ENCODE measurements at regions not wholly inside any gene's neighbourhood (a gene's known extent, or its start where the extent isn't known, plus 50 kb on each side); places are given as distances from the start of the nearest gene placed in this dataset.

DNA sequence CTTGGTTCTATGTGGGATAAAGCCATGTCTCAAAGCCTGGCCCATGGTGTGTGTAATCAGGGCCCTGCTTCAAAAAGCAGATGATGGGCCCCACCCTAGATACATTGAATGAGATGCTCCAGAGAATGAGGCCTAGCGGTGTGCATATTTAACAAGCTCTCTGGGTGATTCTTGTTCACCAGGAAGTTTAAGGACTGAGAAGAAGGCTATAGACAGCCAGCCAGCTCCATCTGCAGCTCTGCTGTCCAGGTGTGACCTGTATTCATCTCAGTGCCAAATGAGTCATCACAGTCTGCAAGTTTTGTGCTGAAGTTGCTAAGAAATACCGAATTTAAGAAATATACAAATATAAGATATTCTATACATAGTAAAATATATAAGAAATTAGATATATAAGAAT, 182.0 kb upstream of the RUNX1 start:
- TF ChIP-seq POLR2A (IDR thresholded peaks at IDR 0.05) (no peak), POLR2AphosphoS5 (IDR thresholded peaks at IDR 0.05) (no peak)
- TF ChIP-seq, protein P1, sequence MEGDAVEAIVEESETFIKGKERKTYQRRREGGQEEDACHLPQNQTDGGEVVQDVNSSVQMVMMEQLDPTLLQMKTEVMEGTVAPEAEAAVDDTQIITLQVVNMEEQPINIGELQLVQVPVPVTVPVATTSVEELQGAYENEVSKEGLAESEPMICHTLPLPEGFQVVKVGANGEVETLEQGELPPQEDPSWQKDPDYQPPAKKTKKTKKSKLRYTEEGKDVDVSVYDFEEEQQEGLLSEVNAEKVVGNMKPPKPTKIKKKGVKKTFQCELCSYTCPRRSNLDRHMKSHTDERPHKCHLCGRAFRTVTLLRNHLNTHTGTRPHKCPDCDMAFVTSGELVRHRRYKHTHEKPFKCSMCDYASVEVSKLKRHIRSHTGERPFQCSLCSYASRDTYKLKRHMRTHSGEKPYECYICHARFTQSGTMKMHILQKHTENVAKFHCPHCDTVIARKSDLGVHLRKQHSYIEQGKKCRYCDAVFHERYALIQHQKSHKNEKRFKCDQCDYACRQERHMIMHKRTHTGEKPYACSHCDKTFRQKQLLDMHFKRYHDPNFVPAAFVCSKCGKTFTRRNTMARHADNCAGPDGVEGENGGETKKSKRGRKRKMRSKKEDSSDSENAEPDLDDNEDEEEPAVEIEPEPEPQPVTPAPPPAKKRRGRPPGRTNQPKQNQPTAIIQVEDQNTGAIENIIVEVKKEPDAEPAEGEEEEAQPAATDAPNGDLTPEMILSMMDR (IDR thresholded peaks at IDR 0.05 in 8 of 11, conservative IDR thresholded peaks at IDR 0.05 in 3 of 11): no peak
- peaks cover 0 to 9% (median 4%) of the 10 kb centered on the region in 8 donors for H3K9me3 ChIP-seq
- H3K27ac ChIP-seq: no peak overlapping the region
- H3K36me3 ChIP-seq: no peaks in the 10 kb centered on the region
- H3K4me3 ChIP-seq: no peak overlapping the region
- DNase-seq: no peak
- 78 to 87% (median 82%) methylated on average over 2 of the region's 2 CpGs for WGBS, 5 donors
- H3K4me1 ChIP-seq: peaks cover 6 to 32% (median 20%) of the 10 kb centered on the region in 6 donors
- intact Hi-C loops (cut with DNase I; ENCODE audit: low total_unique reads): no loop called here
- no peaks in the 10 kb centered on the region for H3K27me3 ChIP-seq (replicated peaks in 1 of 7)

DNA sequence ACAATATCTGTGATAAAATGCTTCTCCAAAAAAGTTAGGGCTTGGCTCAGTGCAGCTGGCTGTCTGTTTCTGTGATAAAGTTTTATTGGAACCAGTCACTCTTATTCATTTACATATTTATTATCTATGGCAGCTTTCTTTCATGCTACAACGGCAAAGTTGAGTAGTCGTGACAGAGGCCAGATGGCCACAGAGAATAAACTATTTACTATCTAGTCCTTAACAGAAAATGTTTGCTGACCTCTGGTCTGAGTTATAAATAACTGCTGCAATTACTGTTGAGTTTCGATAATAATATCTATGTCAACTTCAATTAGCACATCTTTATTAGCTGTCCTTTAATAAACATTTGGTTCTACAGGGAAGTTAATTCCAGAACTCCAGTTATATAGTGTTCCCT, 180.2 kb upstream of the RUNX1 start:
- H3K27me3 ChIP-seq (replicated peaks in 1 of 7): no peaks in the 10 kb centered on the region
- no peak for DNase-seq
- peaks cover 0 to 26% (median 20%) of the 10 kb centered on the region in 6 donors for H3K4me1 ChIP-seq
- H3K4me3 ChIP-seq: no peak overlapping the region
- H3K36me3 ChIP-seq: no peaks in the 10 kb centered on the region
- H3K9me3 ChIP-seq: no peaks in the 10 kb centered on the region
- WGBS, 5 donors: 48 to 72% (median 61%) methylated on average over 3 of the region's 3 CpGs
- TF ChIP-seq POLR2AphosphoS5 (IDR thresholded peaks at IDR 0.05) (no peak), POLR2A (IDR thresholded peaks at IDR 0.05) (no peak)
- TF ChIP-seq, protein P1 (IDR thresholded peaks at IDR 0.05 in 8 of 11, conservative IDR thresholded peaks at IDR 0.05 in 3 of 11): no peak
- H3K27ac ChIP-seq: no peak overlapping the region
- intact Hi-C loops (cut with DNase I; ENCODE audit: low total_unique reads): no loop called here

DNA sequence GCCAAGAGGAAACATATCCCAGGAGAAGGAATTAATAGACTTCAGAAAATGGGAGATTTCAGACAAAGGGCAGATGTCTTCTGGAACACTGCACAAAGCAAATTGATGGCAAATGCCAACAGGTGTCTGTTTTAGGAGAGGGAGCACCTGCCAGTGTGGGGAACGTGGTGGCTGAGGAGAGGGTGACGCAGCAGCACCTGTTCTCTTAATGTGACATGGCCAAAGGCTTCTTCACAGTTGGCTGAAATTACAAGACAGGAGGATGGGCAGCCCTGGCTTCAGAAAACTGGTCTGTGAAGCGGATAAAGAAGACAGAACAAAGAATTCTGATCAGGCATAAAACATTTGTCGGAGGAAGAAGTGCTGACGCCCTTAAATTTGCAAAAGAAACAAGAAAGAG, 178.7 kb upstream of the RUNX1 start:
- Histone ChIP-seq H3K36me3 (no peaks in the 10 kb centered on the region), H3K27me3 (replicated peaks in 1 of 7) (no peaks in the 10 kb centered on the region), H3K4me1 (peaks cover 3 to 34% (median 27%) of the 10 kb centered on the region in 6 donors), H3K4me3 (peak overlapping the region in 1 of 8 donors; percentile 15), H3K9me3 (no peaks in the 10 kb centered on the region), H3K27ac (peak overlapping the region in 7 of 8 donors; percentile 26 to 76 (median 57))
- TF ChIP-seq POLR2A (IDR thresholded peaks at IDR 0.05): no peak
- TF ChIP-seq POLR2AphosphoS5 (IDR thresholded peaks at IDR 0.05): peak in 2 of 3 donors; percentile 12 to 17
- TF ChIP-seq, protein P1 (IDR thresholded peaks at IDR 0.05 in 8 of 11, conservative IDR thresholded peaks at IDR 0.05 in 3 of 11): no peak
- intact Hi-C loops (cut with DNase I; ENCODE audit: low total_unique reads): no loop called here
- no peak for DNase-seq
- 41 to 68% (median 59%) methylated on average over 5 of the region's 5 CpGs for whole genome bisulfite sequencing, 5 donors

DNA sequence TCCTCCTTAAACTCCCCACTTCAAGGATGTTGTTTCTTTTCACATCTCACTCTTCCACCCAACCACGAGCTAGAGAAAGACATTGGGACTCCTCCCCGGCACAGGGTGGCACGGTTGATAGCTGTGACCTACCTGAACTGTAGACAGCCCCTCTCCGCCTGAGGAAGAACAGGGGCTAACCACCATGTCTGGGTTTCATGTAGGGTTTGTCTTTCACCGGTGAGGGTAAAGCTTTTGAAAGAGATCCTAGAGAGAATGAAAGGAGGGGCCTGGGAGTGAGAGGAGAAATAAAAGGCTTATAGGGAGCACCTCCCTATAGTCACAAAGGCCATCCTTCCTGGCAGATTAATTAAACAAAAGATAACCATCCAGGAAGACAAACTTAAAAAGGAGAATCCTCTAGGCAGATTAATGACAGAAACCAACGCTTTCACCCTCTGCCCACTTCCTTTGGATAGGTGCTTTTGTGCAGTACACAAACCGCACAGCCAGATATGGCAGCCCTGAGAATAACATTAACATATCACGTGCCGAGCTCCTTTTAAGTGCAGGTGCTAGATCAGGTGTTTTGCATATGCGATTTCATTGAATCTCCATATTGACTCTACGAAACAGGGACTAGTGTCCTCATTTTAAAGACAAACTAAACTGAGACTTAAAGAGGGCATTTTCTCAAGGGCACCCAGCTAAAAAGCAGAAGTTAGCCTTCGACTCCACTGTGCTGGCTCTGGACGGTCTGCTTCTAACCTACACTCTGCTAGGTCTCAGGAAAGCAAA, 178.1 kb upstream of the RUNX1 start:
- Histone ChIP-seq H3K27me3 (replicated peaks in 1 of 7) (no peaks in the 10 kb centered on the region), H3K27ac (peak overlapping the region in 7 of 8 donors; percentile 26 to 76 (median 57)), H3K9me3 (no peaks in the 10 kb centered on the region), H3K4me3 (peak overlapping the region in 1 of 8 donors; percentile 15), H3K4me1 (peaks cover 10 to 41% (median 33%) of the 10 kb centered on the region in 6 donors), H3K36me3 (no peaks in the 10 kb centered on the region)
- intact Hi-C loops (cut with DNase I; ENCODE audit: low total_unique reads): no loop called here
- DNase-seq: no peak
- WGBS, 5 donors: 36 to 57% (median 50%) methylated on average over 13 of the region's 13 CpGs
- TF ChIP-seq, protein P1 (IDR thresholded peaks at IDR 0.05 in 8 of 11, conservative IDR thresholded peaks at IDR 0.05 in 3 of 11): no peak
- TF ChIP-seq POLR2AphosphoS5 (IDR thresholded peaks at IDR 0.05) (no peak), POLR2A (IDR thresholded peaks at IDR 0.05) (no peak)

Data from spleen (tissue), 11 donors.